Activated B cell treated with CpG ODN at 0.5 μM for 24 hours (primary cell): ENCODE measurements at regions not wholly inside any gene's neighbourhood (a gene's known extent, or its start where the extent isn't known, plus 50 kb on each side); places are given as distances from the start of the nearest gene placed in this dataset.

ENCODE experiments used
- ATAC-seq: fragments of 200-7000 bp; cut with Tn5 transposase; one replicate; pipeline ENCODE4 v1.10.0; 2021; ENCODE audit warnings: low read depth, mild to moderate bottlenecking, moderate library complexity
- CTCF ChIA-PET: fragments of 350-600 bp; sonication (Branson Sonifier 250); formaldehyde crosslinking; loops from one replicate; lab custom pipeline; 2021; ENCODE audit warnings: antibody characterized with exemption; lab: Charles Lee
- POLR2A ChIA-PET: fragments of 350-600 bp; sonication (Branson Sonifier 250); formaldehyde crosslinking; loops from one replicate; lab custom pipeline; 2021; ENCODE audit warnings: antibody characterized with exemption; lab: Charles Lee
- DNase-seq: peaks from one replicate; pipeline ENCODE4 v3.0.0; 2022
- H3K27ac Mint-ChIP-seq: one replicate; pipeline ENCODE4 v1.8.0; 2020; ENCODE audit warnings: mixed read lengths
- H3K27me3 Mint-ChIP-seq: one replicate; pipeline ENCODE4 v1.8.0; 2021; ENCODE audit warnings: mixed read lengths
- H3K36me3 Mint-ChIP-seq: one replicate; pipeline ENCODE4 v1.8.0; 2021; ENCODE audit warnings: low read depth, mixed read lengths
- H3K4me1 Mint-ChIP-seq: one replicate; pipeline ENCODE4 v1.8.0; 2021; ENCODE audit warnings: mixed read lengths
- H3K4me3 Mint-ChIP-seq: one replicate; pipeline ENCODE4 v1.8.0; 2020; ENCODE audit warnings: mild to moderate bottlenecking, mixed read lengths
- H3K9me3 Mint-ChIP-seq: one replicate; pipeline ENCODE4 v1.8.0; 2020; ENCODE audit warnings: mixed read lengths
- intact Hi-C: fragments of 100-400 bp; cut with micrococcal nuclease; formaldehyde crosslinking; loops from one replicate; pipeline ENCODE4 v1.15.1; 2024
- TF ChIP-seq, protein P1 (sequence below): fragments of 200-600 bp; IDR thresholded peaks from one replicate; pipeline ENCODE4 v1.8.0; 2022; ENCODE audit warnings: antibody characterized with exemption, mild to moderate bottlenecking

DNA sequence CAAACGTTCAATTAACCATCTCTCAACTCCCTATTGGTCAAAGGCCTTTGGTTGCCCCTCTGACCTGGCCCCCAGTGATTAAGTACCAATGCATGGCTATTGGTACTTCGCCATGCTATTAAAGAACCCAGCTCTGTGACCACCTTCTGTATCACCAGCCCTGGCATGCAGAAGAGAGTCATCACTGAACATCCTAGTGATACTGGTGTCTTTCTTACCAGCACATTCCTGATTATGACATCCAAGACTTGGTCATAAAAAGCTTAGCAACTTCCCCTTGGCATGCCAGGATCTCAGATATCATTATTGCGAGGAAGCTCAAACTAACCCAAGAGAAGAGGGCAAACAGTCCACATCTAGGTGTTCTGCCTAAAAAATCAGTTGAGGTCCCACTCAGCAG is 122.3 kb upstream of the OTUD4 start:
- Mint-ChIP-seq H3K27me3 (peaks cover 5% of the 10 kb centered on the region), H3K4me1 (no peaks in the 10 kb centered on the region), H3K4me3 (no peak overlapping the region), H3K36me3 (no peaks in the 10 kb centered on the region), H3K9me3 (no peaks in the 10 kb centered on the region), H3K27ac (no peak overlapping the region)
- no peak for ATAC-seq
- ChIA-PET CTCF (no interaction called here), POLR2A (no interaction called here)
- DNase-seq, result no peak
- intact Hi-C loops, result no loop called here
- TF ChIP-seq, protein P1, sequence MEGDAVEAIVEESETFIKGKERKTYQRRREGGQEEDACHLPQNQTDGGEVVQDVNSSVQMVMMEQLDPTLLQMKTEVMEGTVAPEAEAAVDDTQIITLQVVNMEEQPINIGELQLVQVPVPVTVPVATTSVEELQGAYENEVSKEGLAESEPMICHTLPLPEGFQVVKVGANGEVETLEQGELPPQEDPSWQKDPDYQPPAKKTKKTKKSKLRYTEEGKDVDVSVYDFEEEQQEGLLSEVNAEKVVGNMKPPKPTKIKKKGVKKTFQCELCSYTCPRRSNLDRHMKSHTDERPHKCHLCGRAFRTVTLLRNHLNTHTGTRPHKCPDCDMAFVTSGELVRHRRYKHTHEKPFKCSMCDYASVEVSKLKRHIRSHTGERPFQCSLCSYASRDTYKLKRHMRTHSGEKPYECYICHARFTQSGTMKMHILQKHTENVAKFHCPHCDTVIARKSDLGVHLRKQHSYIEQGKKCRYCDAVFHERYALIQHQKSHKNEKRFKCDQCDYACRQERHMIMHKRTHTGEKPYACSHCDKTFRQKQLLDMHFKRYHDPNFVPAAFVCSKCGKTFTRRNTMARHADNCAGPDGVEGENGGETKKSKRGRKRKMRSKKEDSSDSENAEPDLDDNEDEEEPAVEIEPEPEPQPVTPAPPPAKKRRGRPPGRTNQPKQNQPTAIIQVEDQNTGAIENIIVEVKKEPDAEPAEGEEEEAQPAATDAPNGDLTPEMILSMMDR, result no peak

DNA sequence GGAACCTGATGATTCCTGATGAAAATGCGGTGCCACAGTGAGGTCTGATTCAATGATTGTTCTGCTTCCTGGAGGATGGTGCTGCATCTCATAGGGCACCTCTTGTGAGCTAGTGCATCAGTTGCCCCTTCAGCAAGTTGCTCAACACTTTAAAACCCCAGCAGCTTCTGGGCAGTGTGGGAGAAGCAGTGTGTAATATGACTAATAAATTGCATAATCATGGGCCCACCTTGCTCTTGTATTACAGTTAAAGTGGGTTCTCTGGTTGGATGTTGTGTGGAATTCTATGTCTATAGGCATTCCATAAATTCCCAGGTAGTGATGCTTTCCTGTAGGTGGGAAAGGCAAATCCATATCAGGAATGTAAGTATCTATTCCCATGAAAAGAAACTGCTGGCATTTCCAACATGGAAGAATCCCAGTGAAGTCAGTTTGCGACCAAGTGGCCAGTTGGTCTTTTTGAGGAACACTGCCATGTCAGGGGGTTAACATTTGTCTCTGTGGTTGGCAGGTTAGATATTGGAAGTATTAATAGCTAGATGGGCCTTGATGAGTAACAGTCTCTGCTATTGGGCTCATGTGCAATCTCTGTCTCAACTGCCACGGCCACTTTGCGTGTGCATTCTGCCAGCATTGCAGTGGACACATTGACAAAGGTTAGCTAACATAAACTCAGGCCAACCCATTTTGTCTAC is 121.1 kb upstream of the OTUD4 start:
- H3K9me3 Mint-ChIP-seq, result no peaks in the 10 kb centered on the region
- TF ChIP-seq, protein P1, result no peak
- intact Hi-C loops, result no loop called here

DNA sequence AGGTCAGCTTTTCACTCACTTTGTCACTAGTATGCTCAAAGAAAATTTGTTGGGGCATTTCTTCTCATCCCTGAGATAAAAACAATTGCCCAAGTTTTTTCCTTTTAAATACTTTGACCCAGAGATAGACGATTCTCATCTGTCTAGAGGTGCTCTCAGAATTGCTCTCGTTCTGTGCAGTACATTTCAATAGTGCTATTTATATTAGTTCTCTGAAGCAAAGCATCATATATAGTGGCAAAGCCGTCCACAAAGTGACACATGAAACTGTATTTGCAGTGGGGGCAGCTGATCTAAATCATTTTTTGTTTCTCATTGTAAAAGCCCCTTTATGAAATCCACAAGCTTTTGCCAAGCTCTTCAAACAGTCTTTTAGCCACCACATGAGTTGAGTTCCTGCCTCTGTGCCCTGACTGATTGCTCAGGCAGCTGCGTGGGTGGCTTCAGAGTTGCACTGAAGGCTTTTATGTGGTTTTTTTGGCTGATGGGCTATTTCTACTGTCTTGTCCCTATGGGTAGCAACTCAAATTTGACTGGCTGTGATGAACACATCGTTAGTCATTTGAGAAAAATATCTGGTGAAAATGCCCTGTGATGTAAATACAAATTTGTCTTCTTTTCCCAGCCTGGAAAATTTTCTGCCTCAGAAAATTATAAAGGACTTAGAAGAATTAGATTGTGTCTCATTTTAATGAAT is 119.1 kb upstream of the OTUD4 start:
- Mint-ChIP-seq H3K4me1 (no peaks in the 10 kb centered on the region), H3K9me3 (no peaks in the 10 kb centered on the region), H3K4me3 (no peak overlapping the region), H3K27ac (no peak overlapping the region), H3K27me3 (peaks cover 9% of the 10 kb centered on the region), H3K36me3 (no peaks in the 10 kb centered on the region)
- ChIA-PET CTCF (no interaction called here), POLR2A (no interaction called here)
- TF ChIP-seq, protein P1, result no peak
- intact Hi-C loops, result no loop called here
- DNase-seq (no peak), ATAC-seq (no peak)

More for the DNA sequence above, 121.1 kb upstream of the OTUD4 start:
- peaks cover 5% of the 10 kb centered on the region for H3K27me3 Mint-ChIP-seq
- H3K36me3 Mint-ChIP-seq, result no peaks in the 10 kb centered on the region
- H3K4me3 Mint-ChIP-seq, result no peak overlapping the region
- ATAC-seq, result no peak
- ChIA-PET CTCF (no interaction called here), POLR2A (no interaction called here)
- no peak overlapping the region for H3K27ac Mint-ChIP-seq
- DNase-seq, result no peak
- H3K4me1 Mint-ChIP-seq, result no peaks in the 10 kb centered on the region

DNA sequence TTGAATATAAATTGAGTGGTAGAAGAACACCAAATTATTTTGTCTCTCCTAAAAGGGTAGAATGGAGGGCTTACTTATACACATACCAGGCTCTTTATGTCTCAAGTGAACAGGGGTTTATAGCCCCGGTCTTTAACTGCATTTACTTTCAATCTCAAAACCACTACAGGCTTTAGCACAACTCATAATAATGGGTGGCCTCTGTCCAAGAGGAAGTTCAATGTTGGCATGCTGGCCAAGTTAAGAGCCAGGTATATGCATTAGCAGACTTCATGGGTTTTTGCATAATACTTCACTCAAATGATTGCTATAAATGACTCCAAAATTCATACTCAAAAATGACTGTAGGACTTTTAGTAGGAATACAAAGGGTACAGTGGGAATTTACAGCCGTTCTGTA is 118.5 kb upstream of the OTUD4 start:
- no peak for DNase-seq
- TF ChIP-seq, protein P1, result no peak
- Mint-ChIP-seq H3K36me3 (no peaks in the 10 kb centered on the region), H3K4me3 (no peak overlapping the region), H3K27ac (no peak overlapping the region), H3K9me3 (no peaks in the 10 kb centered on the region), H3K4me1 (no peaks in the 10 kb centered on the region), H3K27me3 (peaks cover 11% of the 10 kb centered on the region)
- intact Hi-C loops, result no loop called here
- ChIA-PET POLR2A (no interaction called here), CTCF (no interaction called here)
- no peak for ATAC-seq

DNA sequence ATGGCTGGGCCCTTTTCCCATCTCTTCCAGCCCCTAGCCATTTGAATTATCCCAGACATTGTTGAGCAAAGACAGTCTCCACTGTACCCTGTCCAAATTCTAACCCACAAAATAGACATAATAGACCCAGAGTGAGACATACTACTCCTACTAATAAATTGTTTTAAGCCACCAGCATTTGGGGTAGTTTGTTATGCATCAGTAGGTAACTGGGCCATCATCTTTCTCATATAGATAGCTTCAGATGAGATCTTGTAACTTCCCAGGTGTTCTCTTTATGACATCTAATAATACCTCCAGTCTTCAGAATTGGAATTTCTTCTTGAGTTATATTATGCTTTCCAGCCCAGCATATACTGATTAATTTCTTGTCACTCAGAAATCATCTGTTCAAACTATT is 117.2 kb upstream of the OTUD4 start:
- TF ChIP-seq, protein P1, result no peak
- DNase-seq (no peak), ATAC-seq (no peak)
- H3K27me3 Mint-ChIP-seq, result peaks cover 11% of the 10 kb centered on the region
- intact Hi-C loops, result no loop called here
- no peaks in the 10 kb centered on the region for H3K4me1 Mint-ChIP-seq
- ChIA-PET POLR2A (no interaction called here), CTCF (no interaction called here)
- H3K36me3 Mint-ChIP-seq, result no peaks in the 10 kb centered on the region
- no peak overlapping the region for H3K27ac Mint-ChIP-seq
- H3K4me3 Mint-ChIP-seq, result no peak overlapping the region
- H3K9me3 Mint-ChIP-seq, result no peaks in the 10 kb centered on the region
